HepG2 (cell line): ENCODE measurements at regions not wholly inside any gene's neighbourhood (a gene's known extent, or its start where the extent isn't known, plus 50 kb on each side); places are given as distances from the start of the nearest gene placed in this dataset.

Experiments
- ATAC-seq: fragments of 200-7000 bp; cut with Tn5 transposase; 3 replicates; pipeline ENCODE4 v1.9.1; 2020; ENCODE audit warnings: mild to moderate bottlenecking, moderate library complexity
- BruUV-seq: library from RNA; stranded (reverse); fragments of 400-500 nt; replicated peaks from 2 replicates; lab custom pipeline; 2021; lab: Mats Ljungman, UMichigan
- CTCF ChIA-PET: fragments of 300-600 bp; formaldehyde crosslinking; extraction: SDS; loops from one replicate; lab custom pipeline; 2021; ENCODE audit warnings: low total read pairs, inconsistent platforms, low intra/inter-chr PET ratio; lab: Yijun Ruan, JAX
- POLR2A ChIA-PET: fragments of 350-600 bp; sonication (Branson Sonifier 250); formaldehyde crosslinking; loops from one replicate; lab custom pipeline; 2020; ENCODE audit warnings: antibody characterized with exemption, inconsistent platforms; lab: Yijun Ruan, JAX
- DNase-seq: peaks from one replicate; pipeline ENCODE4 v3.0.0-alpha.2; 2015; ENCODE audit warnings: low spot score
- FAIRE-seq: peaks from 3 replicates; lab custom pipeline; 2011; peaks lifted over from hg19 to GRCh38; lab: Jason Lieb, UNC
- H2AFZ ChIP-seq: one replicate; pipeline ENCODE4 v1.6.1; 2011; ENCODE audit warnings: low read length, inconsistent platforms
- H3K27ac ChIP-seq: fragments of 300-600 bp; 3 replicates; pipeline ENCODE4 v1.8.0; 2011; ENCODE audit warnings: mixed run types, mild to moderate bottlenecking, mixed read lengths, low read length, inconsistent platforms; ENCODE audit not compliant: insufficient read depth; ENCODE audit errors: extremely low read length
- H3K27me3 ChIP-seq, 2 experiments: fragments of 200-600 bp in 1 of 2; 2 replicates in 1 of 2; 3 replicates in 1 of 2; pipeline versions ENCODE4 v1.6.0 to v1.8.0; 2011; ENCODE audit warnings: low read length in 2 of 2, mild to moderate bottlenecking in 2 of 2, moderate library complexity in 2 of 2, inconsistent platforms in 1 of 2; ENCODE audit not compliant: insufficient read depth in 2 of 2, control insufficient read depth in 1 of 2
- H3K36me3 ChIP-seq, 2 experiments: fragments of 200-600 bp in 1 of 2; replicated peaks in 1 of 2; 2 replicates in 1 of 2; 3 replicates in 1 of 2; pipeline versions ENCODE4 v1.5.1 to v1.8.0; 2011; ENCODE audit warnings: low read length in 2 of 2, inconsistent platforms in 1 of 2; ENCODE audit not compliant: insufficient read depth in 2 of 2, control insufficient read depth in 1 of 2
- H3K4me1 ChIP-seq: 2 replicates; pipeline ENCODE4 v1.5.1; 2012; ENCODE audit warnings: low read length, inconsistent platforms; ENCODE audit not compliant: insufficient read depth
- H3K4me2 ChIP-seq: 2 replicates; pipeline ENCODE4 v1.6.0; 2011; ENCODE audit warnings: low read depth, low read length, inconsistent platforms
- H3K4me3 ChIP-seq, 3 experiments: fragments of 200-600 bp in 1 of 3; sonication (generic), shearing (Covaris generic) in 1 of 3; replicated peaks in 1 of 3; 2 replicates each; pipeline ENCODE4 v1.5.1; 2011 to 2016; ENCODE audit warnings: low read length in 3 of 3, inconsistent platforms in 2 of 3, low read depth in 2 of 3, mild to moderate bottlenecking in 2 of 3, control low read depth in 1 of 3, mixed read lengths in 1 of 3; ENCODE audit not compliant: insufficient read depth in 1 of 3
- H3K79me2 ChIP-seq: one replicate; pipeline ENCODE4 v1.6.1; 2011; ENCODE audit warnings: low read length, inconsistent platforms; ENCODE audit not compliant: insufficient read depth
- H3K9ac ChIP-seq: 2 replicates; pipeline ENCODE4 v1.6.0; 2011; ENCODE audit warnings: mild to moderate bottlenecking, low read depth, low read length, inconsistent platforms; ENCODE audit not compliant: insufficient read depth
- H3K9me3 ChIP-seq: 2 replicates; pipeline ENCODE4 v1.5.1; 2012; ENCODE audit warnings: mild to moderate bottlenecking, low read length
- H4K20me1 ChIP-seq: 2 replicates; pipeline ENCODE4 v1.6.0; 2011; ENCODE audit warnings: inconsistent platforms, mild to moderate bottlenecking, low read length, moderate library complexity; ENCODE audit not compliant: insufficient read depth
- BHLHE40 ChIP-seq: IDR thresholded peaks from 2 replicates; pipeline ENCODE4 v1.6.1; 2011; ENCODE audit warnings: low read length, improper control_type of control experiment
- EED ChIP-seq: sonication (generic); formaldehyde crosslinking; IDR thresholded peaks from 2 replicates; pipeline ENCODE4 v1.5.0; 2020; ENCODE audit warnings: mild to moderate bottlenecking, missing genetic modification reagents
- JUND ChIP-seq: sonication (generic); formaldehyde crosslinking; IDR thresholded peaks from 2 replicates; pipeline ENCODE4 v1.8.0; 2022; ENCODE audit warnings: mild to moderate bottlenecking, missing genetic modification reagents
- MAFG ChIP-seq: sonication (generic); formaldehyde crosslinking; IDR thresholded peaks from 2 replicates; pipeline ENCODE4 v1.5.1; 2020; ENCODE audit warnings: mild to moderate bottlenecking, missing genetic modification reagents
- MEIS1 ChIP-seq: sonication (generic); formaldehyde crosslinking; IDR thresholded peaks from 2 replicates; pipeline ENCODE4 v1.9.0; 2021; ENCODE audit warnings: mild to moderate bottlenecking, missing genetic modification reagents, moderate library complexity, borderline replicate concordance
- PCBP1 ChIP-seq: fragments of 200-400 bp; formaldehyde crosslinking; IDR thresholded peaks from 2 replicates; pipeline ENCODE4 v1.6.1; 2017; ENCODE audit warnings: mild to moderate bottlenecking, low read depth, low read length, borderline replicate concordance
- RBFOX2 ChIP-seq: fragments of 200-400 bp; formaldehyde crosslinking; IDR thresholded peaks from 2 replicates; pipeline ENCODE4 v1.6.1; 2017; ENCODE audit warnings: low read depth, mild to moderate bottlenecking, low read length
- SMC3 ChIP-seq: IDR thresholded peaks from 2 replicates; pipeline ENCODE4 v1.6.1; 2011; ENCODE audit warnings: low read length, improper control_type of control experiment
- SRSF4 ChIP-seq: fragments of 200-400 bp; formaldehyde crosslinking; IDR thresholded peaks from one replicate; pipeline ENCODE4 v1.6.1; 2018; ENCODE audit warnings: mild to moderate bottlenecking, low read depth, low read length, moderate library complexity; ENCODE audit not compliant: poor library complexity, severe bottlenecking
- ZEB1 ChIP-seq: IDR thresholded peaks from 2 replicates; pipeline ENCODE4 v1.6.1; 2012; ENCODE audit warnings: mild to moderate bottlenecking, low read depth, inconsistent platforms; ENCODE audit not compliant: insufficient replicate concordance
- ZNF124 ChIP-seq: sonication (generic); formaldehyde crosslinking; IDR thresholded peaks from 2 replicates; pipeline ENCODE4 v1.4.0; 2020; ENCODE audit warnings: missing genetic modification reagents
- ZNF383 ChIP-seq: sonication (generic); formaldehyde crosslinking; IDR thresholded peaks from 2 replicates; pipeline ENCODE4 v1.4.0; 2020; ENCODE audit warnings: missing genetic modification reagents, mild to moderate bottlenecking, borderline replicate concordance
- ZNF431 ChIP-seq: sonication (generic); formaldehyde crosslinking; IDR thresholded peaks from 2 replicates; pipeline ENCODE4 v1.9.0; 2022; ENCODE audit warnings: missing genetic modification reagents, low read depth, mild to moderate bottlenecking, borderline replicate concordance
- ZNF563 ChIP-seq: sonication (generic); formaldehyde crosslinking; IDR thresholded peaks from 2 replicates; pipeline ENCODE4 v1.8.0; 2022; ENCODE audit warnings: mild to moderate bottlenecking, moderate library complexity, missing genetic modification reagents
- ZNF703 ChIP-seq: sonication (generic); formaldehyde crosslinking; IDR thresholded peaks from 2 replicates; pipeline ENCODE4 v1.5.1; 2020; ENCODE audit warnings: missing genetic modification reagents, mild to moderate bottlenecking, moderate library complexity, borderline replicate concordance
- ZNF776 ChIP-seq: sonication (generic); formaldehyde crosslinking; IDR thresholded peaks from 2 replicates; pipeline ENCODE4 v1.4.0; 2020; ENCODE audit warnings: mild to moderate bottlenecking, missing genetic modification reagents
- WGBS: methylation state at CpG from one replicate; pipeline ENCODE4 v1.1.6; 2017; ENCODE audit warnings: low lambda C conversion rate; 5-methylcytosine and 5-hydroxymethylcytosine counted together
- in situ Hi-C: cut with HindIII; loops from 2 replicates; pipeline ENCODE4 v1.10.0; 2017; ENCODE audit warnings: low pct_unique_long_range_greater_than_20kb; ENCODE audit not compliant: extremely low pct_ligation_motif_present
- intact Hi-C: fragments of 100-400 bp; cut with micrococcal nuclease; formaldehyde crosslinking; loops from one replicate; pipeline ENCODE4 v1.10.0; 2022; ENCODE audit not compliant: unreplicated experiment
- TF ChIP-seq, protein P1 (sequence below): sonication (generic); formaldehyde crosslinking; IDR thresholded peaks from 2 replicates; pipeline ENCODE4 v1.4.0; 2020; ENCODE audit warnings: missing genetic modification reagents
- TF ChIP-seq, protein P2 (sequence below): sonication (generic); formaldehyde crosslinking; IDR thresholded peaks from 2 replicates; pipeline ENCODE4 v1.4.0; 2020; ENCODE audit warnings: missing genetic modification reagents
- TF ChIP-seq, protein P3 (sequence below): sonication (generic); formaldehyde crosslinking; IDR thresholded peaks from 2 replicates; pipeline ENCODE4 v1.4.0; 2020; ENCODE audit warnings: missing genetic modification reagents

DNA sequence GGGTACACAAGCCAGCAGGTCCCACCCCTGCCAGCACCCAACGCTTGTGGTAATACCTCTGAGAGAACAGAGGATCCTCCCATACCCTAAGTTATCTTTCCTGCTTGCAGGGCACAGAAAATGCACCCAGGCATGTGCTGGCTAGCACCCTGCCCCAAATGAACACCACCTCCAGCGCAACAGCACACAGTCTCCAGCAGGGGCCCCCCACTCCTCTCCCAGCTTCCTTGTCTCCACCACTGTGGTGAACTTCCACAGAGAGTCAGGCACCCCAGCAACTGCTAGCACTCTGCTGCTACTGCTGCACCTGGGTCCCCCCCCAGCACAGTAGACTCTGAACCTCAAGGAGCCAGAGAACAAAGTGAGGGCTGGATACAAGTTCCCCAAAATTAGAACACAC, 216.8 kb upstream of the CNTNAP5 start:
- Histone ChIP-seq H4K20me1 (no peaks in the 10 kb centered on the region), H3K36me3 (no peaks in the 10 kb centered on the region), H3K4me2 (no peak overlapping the region), H3K79me2 (no peaks in the 10 kb centered on the region), H2AFZ (no peak overlapping the region), H3K27me3 (no peaks in the 10 kb centered on the region), H3K4me3 (no peak overlapping the region), H3K9me3 (peaks cover 96% of the 10 kb centered on the region), H3K27ac (no peak overlapping the region), H3K9ac (no peak overlapping the region), H3K4me1 (no peaks in the 10 kb centered on the region)
- no peak for ATAC-seq
- WGBS, result 4% methylated on average over 2 of the region's 2 CpGs
- TF ChIP-seq ZNF563 (CRISPR knock-in tag) (no peak), ZNF124 (CRISPR knock-in tag) (no peak), ZEB1 (no peak), MAFG (CRISPR knock-in tag) (no peak), SRSF4 (no peak), EED (no peak), ZNF431 (CRISPR knock-in tag) (no peak), BHLHE40 (no peak), RBFOX2 (no peak), ZNF776 (CRISPR knock-in tag) (no peak), MEIS1 (CRISPR knock-in tag) (no peak), JUND (CRISPR knock-in tag) (no peak), ZNF383 (CRISPR knock-in tag) (no peak), PCBP1 (no peak), SMC3 (no peak), ZNF703 (CRISPR knock-in tag) (no peak)
- TF ChIP-seq, protein P1, sequence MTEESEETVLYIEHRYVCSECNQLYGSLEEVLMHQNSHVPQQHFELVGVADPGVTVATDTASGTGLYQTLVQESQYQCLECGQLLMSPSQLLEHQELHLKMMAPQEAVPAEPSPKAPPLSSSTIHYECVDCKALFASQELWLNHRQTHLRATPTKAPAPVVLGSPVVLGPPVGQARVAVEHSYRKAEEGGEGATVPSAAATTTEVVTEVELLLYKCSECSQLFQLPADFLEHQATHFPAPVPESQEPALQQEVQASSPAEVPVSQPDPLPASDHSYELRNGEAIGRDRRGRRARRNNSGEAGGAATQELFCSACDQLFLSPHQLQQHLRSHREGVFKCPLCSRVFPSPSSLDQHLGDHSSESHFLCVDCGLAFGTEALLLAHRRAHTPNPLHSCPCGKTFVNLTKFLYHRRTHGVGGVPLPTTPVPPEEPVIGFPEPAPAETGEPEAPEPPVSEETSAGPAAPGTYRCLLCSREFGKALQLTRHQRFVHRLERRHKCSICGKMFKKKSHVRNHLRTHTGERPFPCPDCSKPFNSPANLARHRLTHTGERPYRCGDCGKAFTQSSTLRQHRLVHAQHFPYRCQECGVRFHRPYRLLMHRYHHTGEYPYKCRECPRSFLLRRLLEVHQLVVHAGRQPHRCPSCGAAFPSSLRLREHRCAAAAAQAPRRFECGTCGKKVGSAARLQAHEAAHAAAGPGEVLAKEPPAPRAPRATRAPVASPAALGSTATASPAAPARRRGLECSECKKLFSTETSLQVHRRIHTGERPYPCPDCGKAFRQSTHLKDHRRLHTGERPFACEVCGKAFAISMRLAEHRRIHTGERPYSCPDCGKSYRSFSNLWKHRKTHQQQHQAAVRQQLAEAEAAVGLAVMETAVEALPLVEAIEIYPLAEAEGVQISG (CRISPR knock-in tag), result no peak
- TF ChIP-seq, protein P2, sequence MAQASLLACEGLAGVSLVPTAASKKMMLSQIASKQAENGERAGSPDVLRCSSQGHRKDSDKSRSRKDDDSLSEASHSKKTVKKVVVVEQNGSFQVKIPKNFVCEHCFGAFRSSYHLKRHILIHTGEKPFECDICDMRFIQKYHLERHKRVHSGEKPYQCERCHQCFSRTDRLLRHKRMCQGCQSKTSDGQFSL (CRISPR knock-in tag), result no peak
- TF ChIP-seq, protein P3, sequence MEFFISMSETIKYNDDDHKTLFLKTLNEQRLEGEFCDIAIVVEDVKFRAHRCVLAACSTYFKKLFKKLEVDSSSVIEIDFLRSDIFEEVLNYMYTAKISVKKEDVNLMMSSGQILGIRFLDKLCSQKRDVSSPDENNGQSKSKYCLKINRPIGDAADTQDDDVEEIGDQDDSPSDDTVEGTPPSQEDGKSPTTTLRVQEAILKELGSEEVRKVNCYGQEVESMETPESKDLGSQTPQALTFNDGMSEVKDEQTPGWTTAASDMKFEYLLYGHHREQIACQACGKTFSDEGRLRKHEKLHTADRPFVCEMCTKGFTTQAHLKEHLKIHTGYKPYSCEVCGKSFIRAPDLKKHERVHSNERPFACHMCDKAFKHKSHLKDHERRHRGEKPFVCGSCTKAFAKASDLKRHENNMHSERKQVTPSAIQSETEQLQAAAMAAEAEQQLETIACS, result no peak
- BruUV-seq, result no TSS peak
- POLR2A ChIA-PET, result no interaction called here
- CTCF ChIA-PET, result no interaction called here
- no peak for FAIRE-seq
- in situ Hi-C loops (no loop called here), intact Hi-C loops (no loop called here)
- DNase-seq, result no peak
